ENCODE measurements at regions not wholly inside any gene's neighbourhood (a gene's known extent, or its start where the extent isn't known, plus 50 kb on each side); places are given as distances from the start of the nearest gene placed in this dataset.

DNA sequence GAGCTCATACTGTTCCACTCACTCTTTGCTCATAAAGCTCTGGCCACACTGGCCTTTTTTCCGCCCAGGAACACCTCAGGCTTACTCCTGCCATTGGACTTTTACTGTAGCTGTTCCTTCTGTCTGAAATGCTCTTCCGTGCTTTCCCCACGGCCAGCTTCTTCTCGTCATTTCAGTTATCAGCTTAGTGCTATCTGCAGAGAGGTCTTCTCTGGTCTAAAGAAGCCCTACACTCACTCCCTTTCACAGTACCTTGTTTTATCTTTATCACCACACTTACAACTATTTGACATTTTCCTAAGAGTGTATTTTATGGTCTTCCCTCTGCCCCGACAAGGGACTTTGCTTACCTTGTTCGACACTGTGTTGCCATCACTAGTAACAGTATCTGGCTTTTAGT, 388.1 kb upstream of the SPRED2 start:
- TF ChIP-seq POLR2A (IDR thresholded peaks at IDR 0.05): no peak
- no peak for TF ChIP-seq EP300 (IDR thresholded peaks at IDR 0.05)
- TF ChIP-seq, protein P1, sequence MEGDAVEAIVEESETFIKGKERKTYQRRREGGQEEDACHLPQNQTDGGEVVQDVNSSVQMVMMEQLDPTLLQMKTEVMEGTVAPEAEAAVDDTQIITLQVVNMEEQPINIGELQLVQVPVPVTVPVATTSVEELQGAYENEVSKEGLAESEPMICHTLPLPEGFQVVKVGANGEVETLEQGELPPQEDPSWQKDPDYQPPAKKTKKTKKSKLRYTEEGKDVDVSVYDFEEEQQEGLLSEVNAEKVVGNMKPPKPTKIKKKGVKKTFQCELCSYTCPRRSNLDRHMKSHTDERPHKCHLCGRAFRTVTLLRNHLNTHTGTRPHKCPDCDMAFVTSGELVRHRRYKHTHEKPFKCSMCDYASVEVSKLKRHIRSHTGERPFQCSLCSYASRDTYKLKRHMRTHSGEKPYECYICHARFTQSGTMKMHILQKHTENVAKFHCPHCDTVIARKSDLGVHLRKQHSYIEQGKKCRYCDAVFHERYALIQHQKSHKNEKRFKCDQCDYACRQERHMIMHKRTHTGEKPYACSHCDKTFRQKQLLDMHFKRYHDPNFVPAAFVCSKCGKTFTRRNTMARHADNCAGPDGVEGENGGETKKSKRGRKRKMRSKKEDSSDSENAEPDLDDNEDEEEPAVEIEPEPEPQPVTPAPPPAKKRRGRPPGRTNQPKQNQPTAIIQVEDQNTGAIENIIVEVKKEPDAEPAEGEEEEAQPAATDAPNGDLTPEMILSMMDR (IDR thresholded peaks at IDR 0.05): no peak
- TF ChIP-seq POLR2AphosphoS5 (IDR thresholded peaks at IDR 0.05): no peak

Data from suprapubic skin (tissue), 4 donors.